HG02973 (cell line): ENCODE measurements at regions not wholly inside any gene's neighbourhood (a gene's known extent, or its start where the extent isn't known, plus 50 kb on each side); places are given as distances from the start of the nearest gene placed in this dataset.
"Not testable (repeated sequence)": the region's sequence is repeated elsewhere in the genome, so short reads cannot be mapped to it uniquely, and the experiment has no call there.

Source experiments
- ATAC-seq: cut with Tn5 transposase; IDR thresholded peaks from one replicate; pipeline ENCODE4 v1.9.1; 2021; ENCODE audit warnings: moderate library complexity; ENCODE audit not compliant: unreplicated experiment

DNA sequence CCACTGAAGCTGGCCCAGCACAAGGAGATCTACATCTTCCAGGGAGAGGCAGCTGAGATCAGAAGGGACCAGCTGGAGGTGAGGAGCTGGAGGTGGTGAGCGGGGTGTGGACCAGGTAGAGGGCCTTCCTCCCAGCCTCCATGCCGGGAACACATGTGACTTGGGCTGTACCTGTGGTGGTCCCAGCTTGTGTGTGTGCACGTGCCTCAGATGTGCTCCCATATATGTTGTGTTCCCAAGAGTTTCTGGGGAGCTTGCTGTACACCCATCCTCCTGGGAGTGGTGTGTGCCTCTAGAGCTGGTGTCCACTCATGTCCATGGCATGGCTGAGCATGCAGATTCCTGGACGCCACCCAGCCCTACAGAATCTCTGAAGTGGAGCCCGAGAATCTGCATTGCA is 183.7 kb upstream of the AKAP13 start:
- not testable (repeated sequence) for ATAC-seq

- not testable (repeated sequence) for ATAC-seq
These were observed 182.8 kb upstream of the AKAP13 start for GRCh38 chr15:85197582-85197981.

DNA sequence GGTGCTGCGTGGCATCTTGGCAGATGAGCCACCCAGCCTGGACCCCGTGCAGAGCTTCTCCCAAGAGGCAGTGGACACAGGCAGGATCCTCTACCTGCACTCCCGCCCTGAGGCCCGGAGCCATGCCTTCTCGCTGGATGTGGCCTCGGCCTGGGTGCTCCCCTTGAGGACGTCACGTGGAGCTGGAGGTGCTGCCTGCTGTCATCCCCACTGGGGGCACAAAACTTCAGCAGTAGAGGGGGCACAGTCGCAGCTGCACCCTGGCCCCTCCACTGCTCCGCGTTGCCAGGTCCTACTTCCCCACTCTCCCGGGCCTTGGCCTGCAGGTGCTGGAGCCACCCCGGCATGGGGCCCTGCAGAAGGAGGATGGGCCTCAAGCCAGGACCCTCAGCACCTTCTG is 182.0 kb upstream of the AKAP13 start:
- not testable (repeated sequence) for ATAC-seq

DNA sequence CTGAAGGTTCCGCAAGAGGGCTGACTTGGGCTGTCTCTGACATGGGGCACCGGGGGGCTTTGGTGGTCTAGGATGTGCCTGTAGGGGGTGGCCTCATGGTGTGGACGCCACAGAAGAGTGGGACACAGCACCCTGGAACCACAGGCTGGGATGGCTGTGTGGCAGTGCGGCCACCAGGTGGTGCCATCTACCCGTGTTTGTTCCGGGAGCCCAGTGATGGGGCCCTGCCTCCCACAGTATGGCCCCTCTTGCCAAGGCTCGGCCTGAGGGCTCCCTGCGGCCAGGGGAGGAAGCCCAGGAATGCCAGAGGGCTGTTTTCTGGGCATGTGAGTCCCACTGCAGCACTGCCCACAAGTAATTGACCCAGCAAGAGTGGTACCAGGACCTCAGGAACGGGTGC is 180.2 kb upstream of the AKAP13 start:
- ATAC-seq: peak; percentile 80

DNA sequence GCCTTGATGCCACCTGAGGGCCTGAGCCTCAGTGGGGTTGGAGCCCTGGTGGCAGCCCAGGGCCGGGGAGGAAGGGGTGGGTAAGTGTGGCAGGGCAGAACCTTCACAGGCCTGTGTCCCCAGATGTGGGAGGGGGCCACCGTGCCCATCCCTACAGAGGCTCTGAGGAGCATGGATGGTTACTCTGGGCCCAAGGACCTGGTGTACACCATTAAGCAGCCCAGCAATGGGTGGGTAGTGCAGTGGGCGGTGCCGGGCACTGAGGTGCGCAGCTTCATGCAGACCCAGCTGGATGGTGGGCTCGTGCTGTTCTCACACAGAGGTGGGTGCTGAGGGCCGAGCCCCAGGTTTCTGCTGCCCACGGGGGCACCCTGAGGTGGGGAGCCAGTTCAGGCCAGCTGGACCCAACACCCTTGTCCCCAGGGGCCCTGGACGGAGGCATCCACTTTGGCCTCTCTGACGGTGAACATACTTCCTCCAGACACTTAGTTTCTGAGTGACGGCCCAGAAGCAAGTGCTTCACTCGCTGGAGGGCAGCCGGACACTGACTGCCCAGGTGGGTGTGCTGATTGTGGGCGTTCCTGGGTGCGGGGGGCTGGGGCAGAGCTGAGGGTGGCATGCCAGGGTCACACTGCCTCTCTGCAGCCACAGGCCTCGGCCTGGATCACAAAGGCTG is 179.1 kb upstream of the AKAP13 start:
- ATAC-seq: not testable (repeated sequence)

GRCh38 chr15:85204481-85204880 is 175.9 kb upstream of the AKAP13 start:
- ATAC-seq: not testable (repeated sequence)

DNA sequence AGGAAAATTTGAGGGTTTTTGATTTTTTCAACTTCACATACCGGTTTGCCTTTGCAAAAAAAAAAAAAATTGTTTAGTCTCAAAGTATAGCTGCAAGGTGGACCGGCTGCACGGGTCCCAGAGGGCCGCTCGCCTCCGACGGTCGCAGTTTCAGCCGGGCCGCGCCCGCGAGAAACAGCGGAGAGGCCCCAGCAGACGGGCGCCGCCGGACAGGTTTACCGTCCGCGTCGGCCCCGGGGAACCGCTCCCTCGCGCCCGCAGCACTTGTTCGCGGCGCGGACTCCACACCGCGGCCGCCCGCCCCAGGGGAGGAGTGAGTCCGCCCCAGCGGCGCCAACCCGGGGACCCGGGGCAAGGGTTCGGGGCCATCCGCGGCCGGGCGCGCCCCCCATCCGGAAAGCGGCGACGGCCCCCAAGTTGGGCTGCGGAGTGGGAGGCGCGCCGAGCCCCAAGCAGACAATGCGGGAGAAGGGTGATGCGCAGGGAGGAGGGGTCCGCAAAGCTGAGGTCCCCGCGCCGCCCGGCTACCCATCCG is 146.5 kb upstream of the AKAP13 start:
- ATAC-seq: not testable (repeated sequence)

DNA sequence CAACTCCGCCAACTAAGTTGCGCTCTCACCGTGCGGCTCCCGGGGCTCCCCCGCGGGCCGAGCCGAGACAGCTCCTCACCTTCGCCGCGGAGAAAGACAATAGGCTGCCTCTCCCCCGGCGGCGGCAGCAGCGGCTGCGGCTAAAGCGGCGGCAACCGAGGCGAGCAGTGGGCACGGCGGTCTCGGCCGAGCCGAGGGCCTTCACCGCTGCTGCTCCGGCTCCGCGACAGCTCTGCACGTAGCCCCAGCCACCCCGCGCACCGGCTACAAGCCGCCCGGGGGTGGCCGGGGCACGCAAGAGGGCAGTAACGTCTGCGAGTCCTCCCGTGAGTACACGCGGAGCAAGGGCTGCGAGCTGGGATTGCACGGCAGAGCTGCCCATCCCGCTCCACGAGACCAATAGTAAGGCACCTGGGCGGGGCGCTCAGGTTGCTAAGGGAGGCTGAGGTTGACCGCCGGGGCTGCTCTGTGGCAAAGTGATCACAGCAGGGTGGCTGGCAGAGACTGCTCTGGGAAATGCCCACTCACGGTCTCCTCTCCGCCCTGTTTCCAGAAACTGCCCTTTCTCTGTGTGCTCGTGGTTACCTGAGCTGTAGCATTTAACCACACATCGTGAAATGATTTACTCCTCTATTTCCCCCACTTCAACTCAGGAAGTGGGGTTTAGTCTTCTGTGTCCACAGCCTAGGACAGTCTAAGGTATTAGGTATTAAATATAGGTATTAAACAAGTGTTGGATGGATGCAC is 145.8 kb upstream of the AKAP13 start:
- ATAC-seq: not testable (repeated sequence)

- ATAC-seq: not testable (repeated sequence)
These were observed 136.3 kb upstream of the AKAP13 start for GRCh38 chr15:85244056-85244455.

- ATAC-seq: not testable (repeated sequence)
These were observed 129.4 kb upstream of the AKAP13 start for GRCh38 chr15:85250938-85251542.

- peak; percentile 72 for ATAC-seq
These were observed 127.0 kb upstream of the AKAP13 start for GRCh38 chr15:85253196-85253915.

DNA sequence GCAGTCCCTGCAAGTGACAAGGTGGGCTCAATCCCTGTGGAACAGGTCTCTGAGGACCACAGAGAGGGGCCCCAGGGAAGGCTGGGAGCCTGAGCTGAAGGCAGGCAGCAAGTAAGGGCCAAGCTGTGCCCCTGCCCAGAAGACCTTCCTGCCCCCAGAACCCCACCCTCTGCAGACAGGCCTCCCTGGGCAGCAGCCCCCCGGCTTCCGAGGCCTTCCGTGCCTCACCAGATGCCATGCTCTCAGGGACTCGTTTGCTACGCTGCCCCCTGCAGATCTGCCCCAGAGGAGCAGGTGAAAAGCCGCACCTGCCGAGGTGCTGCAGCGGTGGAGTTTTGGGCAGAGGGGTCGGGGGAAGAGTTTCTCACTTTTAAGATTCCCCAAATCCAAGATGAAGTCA is 125.4 kb upstream of the AKAP13 start:
- ATAC-seq: not testable (repeated sequence)

GRCh38 chr15:85255502-85255901 is 124.9 kb upstream of the AKAP13 start:
- ATAC-seq: not testable (repeated sequence)

DNA sequence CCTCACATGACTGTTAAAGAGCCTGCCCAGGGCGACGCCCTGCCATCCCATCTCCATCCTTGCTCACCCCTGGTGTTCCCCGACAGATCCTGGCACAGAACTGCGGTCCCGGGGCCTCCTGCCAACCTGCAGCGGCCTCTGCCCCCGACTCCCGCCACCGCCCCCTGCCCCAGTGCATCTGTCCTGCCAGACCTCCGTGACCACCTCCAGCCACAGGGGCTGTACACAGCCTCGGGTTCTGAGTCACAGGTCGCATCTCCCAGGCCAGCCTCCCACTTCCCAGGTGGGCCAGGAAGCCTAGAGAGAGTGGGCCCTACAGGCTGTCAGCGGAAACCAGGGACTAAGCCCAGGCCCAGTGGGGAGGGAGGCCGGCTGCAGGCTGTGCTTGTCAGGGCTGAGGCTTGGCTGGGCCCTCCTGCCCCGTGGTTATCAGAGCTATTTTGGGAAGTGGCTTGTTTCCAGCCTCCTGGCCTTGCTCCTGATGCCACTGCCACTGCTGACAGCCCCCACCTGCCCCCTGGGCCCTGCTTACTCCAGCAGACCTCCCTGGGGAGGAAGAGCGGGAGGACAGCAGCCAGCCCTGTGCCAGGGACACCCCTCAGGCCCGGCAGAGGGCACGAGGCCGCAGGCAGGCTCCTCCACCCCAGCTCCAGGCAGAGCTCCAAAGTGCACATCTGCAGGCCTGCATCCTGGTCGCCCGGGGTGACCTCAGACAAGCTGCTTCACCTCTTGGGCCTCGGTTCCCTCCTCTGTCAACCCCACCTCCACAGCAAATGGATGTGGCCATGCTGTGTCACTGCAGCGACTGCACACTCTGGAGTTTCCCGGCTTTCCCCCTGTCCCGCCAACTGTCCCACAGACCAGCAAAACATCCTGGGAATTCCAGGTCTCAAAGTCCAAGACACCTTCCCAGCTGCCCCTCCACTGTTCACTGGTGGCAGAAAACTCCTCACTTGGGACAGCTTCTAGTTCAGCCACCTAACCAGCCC is 124.1 kb upstream of the AKAP13 start:
- not testable (repeated sequence) for ATAC-seq

DNA sequence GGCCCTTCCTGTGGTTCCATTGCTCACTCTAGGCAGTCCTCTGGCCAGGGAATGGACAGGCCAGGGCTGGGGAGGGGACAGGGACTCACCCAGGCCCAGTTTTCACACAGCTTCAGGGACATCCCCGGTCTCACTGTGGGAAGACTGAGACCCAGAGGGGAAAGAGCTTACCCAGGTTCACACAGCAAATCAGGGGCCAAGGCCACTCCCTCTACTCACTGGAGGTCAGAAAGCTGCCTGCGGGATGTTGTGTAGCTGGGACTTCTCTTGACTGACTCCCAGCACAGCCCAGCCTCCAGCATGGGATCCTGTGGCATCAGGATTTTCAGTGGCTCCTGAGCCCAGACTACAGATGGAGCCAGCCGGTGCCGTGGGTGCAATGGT is 122.3 kb upstream of the AKAP13 start:
- not testable (repeated sequence) for ATAC-seq

GRCh38 chr15:85258559-85259209 is 121.7 kb upstream of the AKAP13 start:
- not testable (repeated sequence) for ATAC-seq

GRCh38 chr15:85260526-85260925 is 119.9 kb upstream of the AKAP13 start:
- not testable (repeated sequence) for ATAC-seq

DNA sequence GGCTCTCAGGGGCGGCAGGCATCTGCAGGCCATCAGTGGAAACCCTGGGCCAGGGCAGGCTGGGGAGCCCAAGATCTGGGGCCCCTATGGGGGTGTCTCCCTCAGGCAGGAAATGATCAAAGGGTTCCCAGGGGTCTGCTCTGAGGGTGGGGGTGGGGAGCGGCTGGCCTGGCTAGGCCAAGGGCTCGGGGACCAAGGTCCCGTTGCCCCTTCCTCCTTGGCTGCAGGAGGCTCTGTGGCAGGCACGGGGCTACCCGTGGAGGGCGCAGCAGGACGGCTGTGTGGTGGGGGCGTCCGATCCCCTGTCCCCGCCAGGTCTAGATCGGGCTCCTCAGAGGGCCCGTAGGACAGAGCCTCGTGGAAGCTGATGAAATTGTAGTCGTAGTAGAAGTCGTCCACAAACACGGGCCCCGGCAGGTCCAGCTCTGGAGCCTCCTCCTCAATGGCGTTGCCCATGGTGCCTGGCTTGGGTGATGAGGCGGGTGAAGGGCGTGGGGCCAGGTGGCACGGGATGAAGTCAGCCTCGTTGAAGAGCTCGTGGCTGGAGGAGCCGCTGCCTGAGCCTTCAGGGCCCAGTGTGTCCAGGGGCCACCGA is 117.8 kb upstream of the AKAP13 start:
- not testable (repeated sequence) for ATAC-seq
